ENCODE measurements at regions not wholly inside any gene's neighbourhood (a gene's known extent, or its start where the extent isn't known, plus 50 kb on each side); places are given as distances from the start of the nearest gene placed in this dataset.

DNA sequence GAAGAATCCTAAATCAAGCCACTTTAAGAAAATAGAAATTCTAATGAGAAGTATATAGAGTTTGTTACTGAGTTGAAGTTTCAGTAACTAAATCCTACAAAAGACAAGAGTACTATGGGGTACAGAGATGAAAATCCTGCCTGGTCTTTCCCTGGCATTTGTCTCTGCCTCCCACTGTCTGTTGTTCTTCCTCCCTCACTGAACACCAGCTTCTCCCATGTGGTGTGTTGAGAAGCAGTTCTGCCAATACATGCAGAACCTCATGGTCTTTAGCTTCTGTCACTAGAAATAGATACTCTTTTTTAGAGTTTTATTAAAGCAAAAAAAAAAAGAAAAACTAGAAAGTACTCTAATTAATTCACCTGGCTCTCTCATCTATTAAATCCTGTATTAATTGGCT is 664.4 kb downstream of the CDH8 start:
- TF ChIP-seq CTCF (IDR thresholded peaks at IDR 0.05): no peak
- no peak for TF ChIP-seq CEBPB (IDR thresholded peaks at IDR 0.05)
- no peak for TF ChIP-seq MYC (IDR thresholded peaks at IDR 0.05; ENCODE audit: borderline replicate concordance, low read length)
- TF ChIP-seq POLR2A (IDR thresholded peaks at IDR 0.05; ENCODE audit: low read length): no peak
- TF ChIP-seq, protein P1, sequence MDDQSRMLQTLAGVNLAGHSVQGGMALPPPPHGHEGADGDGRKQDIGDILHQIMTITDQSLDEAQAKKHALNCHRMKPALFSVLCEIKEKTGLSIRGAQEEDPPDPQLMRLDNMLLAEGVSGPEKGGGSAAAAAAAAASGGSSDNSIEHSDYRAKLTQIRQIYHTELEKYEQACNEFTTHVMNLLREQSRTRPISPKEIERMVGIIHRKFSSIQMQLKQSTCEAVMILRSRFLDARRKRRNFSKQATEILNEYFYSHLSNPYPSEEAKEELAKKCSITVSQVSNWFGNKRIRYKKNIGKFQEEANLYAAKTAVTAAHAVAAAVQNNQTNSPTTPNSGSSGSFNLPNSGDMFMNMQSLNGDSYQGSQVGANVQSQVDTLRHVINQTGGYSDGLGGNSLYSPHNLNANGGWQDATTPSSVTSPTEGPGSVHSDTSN (IDR thresholded peaks at IDR 0.05): no peak
- TF ChIP-seq CBX8 (IDR thresholded peaks at IDR 0.05): no peak
- no peak for TF ChIP-seq RAD21 (conservative IDR thresholded peaks at IDR 0.05 in 1 of 2, IDR thresholded peaks at IDR 0.05 in 1 of 2)
